HEK293 (cell line): ENCODE measurements at regions not wholly inside any gene's neighbourhood (a gene's known extent, or its start where the extent isn't known, plus 50 kb on each side); places are given as distances from the start of the nearest gene placed in this dataset.

Experiments
- CTCF ChIA-PET: fragments of 350-600 bp; formaldehyde crosslinking; extraction: SDS; loops from one replicate; lab custom pipeline; 2021; ENCODE audit warnings: antibody characterized with exemption; lab: Yijun Ruan, JAX
- POLR2A ChIA-PET: fragments of 300-600 bp; formaldehyde crosslinking; extraction: SDS; loops from one replicate; lab custom pipeline; 2020; ENCODE audit warnings: antibody characterized with exemption, inconsistent platforms; lab: Yijun Ruan, JAX
- H3K27ac ChIP-seq: fragments of 200-500 bp; sonication (Bioruptor generic); 2 replicates; pipeline ENCODE4 v1.5.1; 2014; ENCODE audit warnings: low read depth, low read length, control low read depth, inconsistent platforms; ENCODE audit errors: extremely low read depth
- H3K36me3 ChIP-seq, 2 experiments: fragments of 200-500 bp in 1 of 2; sonication (Bioruptor generic) in 1 of 2; 1 replicate in 1 of 2; 2 replicates in 1 of 2; pipeline ENCODE4 v1.5.1; 2014 to 2017; ENCODE audit warnings: inconsistent platforms in 2 of 2, low read length in 2 of 2; ENCODE audit not compliant: control insufficient read depth in 2 of 2, insufficient read depth in 1 of 2
- H3K4me1 ChIP-seq: fragments of 200-500 bp; sonication (Bioruptor generic); 2 replicates; pipeline ENCODE4 v1.5.1; 2014; ENCODE audit warnings: mild to moderate bottlenecking, low read length, inconsistent platforms; ENCODE audit not compliant: control insufficient read depth, insufficient read depth
- H3K4me3 ChIP-seq: 2 replicates; pipeline ENCODE4 v1.5.1; 2011; ENCODE audit warnings: low read depth, mild to moderate bottlenecking, control low read depth, low read length, moderate library complexity
- H3K9me3 ChIP-seq: fragments of 200-500 bp; sonication (Bioruptor generic); 2 replicates; pipeline ENCODE4 v1.5.1; 2014; ENCODE audit warnings: low read depth, low read length, inconsistent platforms; ENCODE audit not compliant: control insufficient read depth, insufficient read depth
- EGR2 ChIP-seq: fragments of 450-650 bp; formaldehyde crosslinking; IDR thresholded peaks from 2 replicates; pipeline ENCODE4 v1.5.1; 2016; ENCODE audit warnings: low read depth, missing biosample characterization, missing genetic modification characterization
- PRDM2 ChIP-seq: fragments of 450-650 bp; formaldehyde crosslinking; IDR thresholded peaks from 2 replicates; pipeline ENCODE4 v1.5.1; 2016; ENCODE audit warnings: missing biosample characterization, missing genetic modification characterization, borderline replicate concordance
- TSHZ1 ChIP-seq: fragments of 450-650 bp; formaldehyde crosslinking; IDR thresholded peaks from 2 replicates; pipeline ENCODE4 v1.5.1; 2016; ENCODE audit warnings: missing biosample characterization, missing genetic modification characterization, borderline replicate concordance
- ZNF157 ChIP-seq: fragments of 450-650 bp; formaldehyde crosslinking; IDR thresholded peaks from 2 replicates; pipeline ENCODE4 v1.5.1; 2016; ENCODE audit warnings: missing biosample characterization, missing genetic modification characterization
- ZNF2 ChIP-seq: fragments of 450-650 bp; formaldehyde crosslinking; IDR thresholded peaks from 2 replicates; pipeline ENCODE4 v1.5.1; 2016; ENCODE audit warnings: missing biosample characterization, missing genetic modification characterization
- ZNF292 ChIP-seq: fragments of 450-650 bp; formaldehyde crosslinking; IDR thresholded peaks from 2 replicates; pipeline ENCODE4 v1.5.1; 2016; ENCODE audit warnings: low read depth, missing biosample characterization, missing genetic modification characterization, borderline replicate concordance
- ZNF324 ChIP-seq: fragments of 450-650 bp; formaldehyde crosslinking; IDR thresholded peaks from 2 replicates; pipeline ENCODE4 v1.5.1; 2016; ENCODE audit warnings: missing biosample characterization, missing genetic modification characterization
- ZNF544 ChIP-seq: fragments of 450-650 bp; formaldehyde crosslinking; IDR thresholded peaks from 2 replicates; pipeline ENCODE4 v1.5.0; 2017; ENCODE audit warnings: missing biosample characterization, missing genetic modification characterization
- ZNF596 ChIP-seq: fragments of 450-650 bp; IDR thresholded peaks from 2 replicates; pipeline ENCODE4 v1.5.0; 2018; ENCODE audit warnings: missing biosample characterization, mild to moderate bottlenecking, missing genetic modification characterization, moderate library complexity
- ZNF692 ChIP-seq: fragments of 450-650 bp; formaldehyde crosslinking; IDR thresholded peaks from 2 replicates; pipeline ENCODE4 v1.5.1; 2016; ENCODE audit warnings: missing biosample characterization, missing genetic modification characterization

- Histone ChIP-seq H3K4me3 (no peak overlapping the region), H3K9me3 (no peaks in the 10 kb centered on the region), H3K4me1 (no peaks in the 10 kb centered on the region), H3K36me3 (no peaks in the 10 kb centered on the region), H3K27ac (no peak overlapping the region)
- ChIA-PET POLR2A (no interaction called here), CTCF (interaction anchor here (2.5 kb wide), 1 partner anchor 12 kb away, joined by 7 read pairs; no protein-coding TSS in a partner anchor)
- no peak for TF ChIP-seq ZNF544 (tag by site-specific recombination)
Measured at GRCh38 chr1:29643838-29644440, 407.6 kb downstream of the PTPRU start.

GRCh38 chr1:29643281-29643680 lies 407.0 kb downstream of the PTPRU start:
- Histone ChIP-seq H3K27ac (no peak overlapping the region), H3K4me3 (no peak overlapping the region), H3K36me3 (no peaks in the 10 kb centered on the region), H3K4me1 (no peaks in the 10 kb centered on the region), H3K9me3 (no peaks in the 10 kb centered on the region)
- TF ChIP-seq ZNF2 (tag by site-specific recombination) (no peak), PRDM2 (tag by site-specific recombination) (no peak), ZNF596 (tag by site-specific recombination) (no peak), TSHZ1 (no peak), ZNF324 (no peak), ZNF157 (no peak), EGR2 (tag by site-specific recombination) (no peak), ZNF692 (tag by site-specific recombination) (no peak), ZNF292 (tag by site-specific recombination) (no peak)
- ChIA-PET CTCF (interaction anchor here (0.6 to 2.5 kb wide), 2 partner anchors 13 to 67 kb away, joined by 6 to 7 read pairs; no protein-coding TSS in a partner anchor), POLR2A (no interaction called here)
